Trophoblast cell (in vitro differentiated cells and primary cell): ENCODE measurements at regions not wholly inside any gene's neighbourhood (a gene's known extent, or its start where the extent isn't known, plus 50 kb on each side); places are given as distances from the start of the nearest gene placed in this dataset.

ENCODE experiments used
- DNase-seq, 2 donors: peaks; one replicate each; pipeline ENCODE4 v3.0.0-alpha.2; 2016
- H2AFZ ChIP-seq: 2 replicates; pipeline ENCODE4 v1.6.1; 2013; ENCODE audit warnings: low read length, moderate library complexity, mild to moderate bottlenecking; ENCODE audit not compliant: insufficient read depth, poor library complexity
- H2AK5ac ChIP-seq: 2 replicates; pipeline ENCODE4 v1.6.1; 2013; ENCODE audit warnings: mild to moderate bottlenecking, low read length
- H2BK120ac ChIP-seq: 2 replicates; pipeline ENCODE4 v1.6.1; 2013; ENCODE audit warnings: low read length, mild to moderate bottlenecking, moderate library complexity; ENCODE audit not compliant: insufficient read depth, poor library complexity
- H2BK12ac ChIP-seq: 2 replicates; pipeline ENCODE4 v1.6.1; 2013; ENCODE audit warnings: mild to moderate bottlenecking, low read length, moderate library complexity
- H2BK5ac ChIP-seq: 2 replicates; pipeline ENCODE4 v1.6.1; 2013; ENCODE audit warnings: low read length, low read depth, moderate library complexity, mild to moderate bottlenecking; ENCODE audit not compliant: poor library complexity
- H3K14ac ChIP-seq: 2 replicates; pipeline ENCODE4 v1.6.1; 2013; ENCODE audit warnings: mild to moderate bottlenecking, low read length
- H3K18ac ChIP-seq: 2 replicates; pipeline ENCODE4 v1.6.1; 2013; ENCODE audit warnings: mild to moderate bottlenecking, low read length
- H3K23ac ChIP-seq: 2 replicates; pipeline ENCODE4 v1.6.1; 2013; ENCODE audit warnings: low read length
- H3K27ac ChIP-seq: 2 replicates; pipeline ENCODE4 v1.5.1; 2013; ENCODE audit warnings: low read depth, mild to moderate bottlenecking, inconsistent platforms, low read length, moderate library complexity
- H3K27me3 ChIP-seq: 2 replicates; pipeline ENCODE4 v1.6.1; 2013; ENCODE audit warnings: inconsistent platforms, mild to moderate bottlenecking, low read length, moderate library complexity; ENCODE audit not compliant: insufficient read depth
- H3K36me3 ChIP-seq, 2 experiments: 1 replicate in 1 of 2; 2 replicates in 1 of 2; pipeline ENCODE4 v1.6.1; 2013; ENCODE audit warnings: low read length in 2 of 2, mild to moderate bottlenecking in 2 of 2, moderate library complexity in 1 of 2; ENCODE audit not compliant: insufficient read depth in 2 of 2, control insufficient read depth in 1 of 2
- H3K4ac ChIP-seq: 2 replicates; pipeline ENCODE4 v1.6.1; 2013; ENCODE audit warnings: low read depth, mild to moderate bottlenecking, low read length, moderate library complexity
- H3K4me1 ChIP-seq, 2 experiments: 1 replicate in 1 of 2; 2 replicates in 1 of 2; pipeline ENCODE4 v1.6.1; 2013; ENCODE audit warnings: low read length in 2 of 2, mild to moderate bottlenecking in 2 of 2, moderate library complexity in 1 of 2; ENCODE audit not compliant: insufficient read depth in 2 of 2, control insufficient read depth in 1 of 2
- H3K4me2 ChIP-seq: 2 replicates; pipeline ENCODE4 v1.6.1; 2013; ENCODE audit warnings: inconsistent platforms, mild to moderate bottlenecking, low read length, moderate library complexity
- H3K4me3 ChIP-seq: 2 replicates; pipeline ENCODE4 v1.5.1; 2013; ENCODE audit warnings: mild to moderate bottlenecking, low read depth, low read length, inconsistent platforms
- H3K79me1 ChIP-seq: one replicate; pipeline ENCODE4 v1.6.1; 2013; ENCODE audit warnings: low read length
- H3K79me2 ChIP-seq: 2 replicates; pipeline ENCODE4 v1.6.1; 2013; ENCODE audit warnings: low read length, mild to moderate bottlenecking; ENCODE audit not compliant: control insufficient read depth, insufficient read depth, poor library complexity
- H3K9ac ChIP-seq: 2 replicates; pipeline ENCODE4 v1.6.1; 2013; ENCODE audit warnings: mild to moderate bottlenecking, low read length
- H3K9me3 ChIP-seq: 2 replicates; pipeline ENCODE4 v1.6.1; 2013; ENCODE audit warnings: low read depth, mild to moderate bottlenecking, control low read depth, inconsistent platforms, low read length; ENCODE audit not compliant: insufficient read depth
- H4K12ac ChIP-seq: 2 replicates; pipeline ENCODE4 v1.6.1; 2013; ENCODE audit warnings: low read depth, mild to moderate bottlenecking, low read length, moderate library complexity
- H4K8ac ChIP-seq: 2 replicates; pipeline ENCODE4 v1.6.1; 2013; ENCODE audit warnings: low read depth, mild to moderate bottlenecking, low read length, moderate library complexity
- H4K91ac ChIP-seq: one replicate; pipeline ENCODE4 v1.6.1; 2013; ENCODE audit warnings: low read depth, mild to moderate bottlenecking, low read length, moderate library complexity
- WGBS: extraction: QIAGEN DNeasy Blood & Tissue Kit; methylation state at CpG from one replicate; pipeline ENCODE4 v1.1.7; 2013; ENCODE audit warnings: missing lambda C conversion rate; ENCODE audit not compliant: insufficient read length, insufficient coverage; ENCODE audit errors: extremely low coverage; 5-methylcytosine and 5-hydroxymethylcytosine counted together

DNA sequence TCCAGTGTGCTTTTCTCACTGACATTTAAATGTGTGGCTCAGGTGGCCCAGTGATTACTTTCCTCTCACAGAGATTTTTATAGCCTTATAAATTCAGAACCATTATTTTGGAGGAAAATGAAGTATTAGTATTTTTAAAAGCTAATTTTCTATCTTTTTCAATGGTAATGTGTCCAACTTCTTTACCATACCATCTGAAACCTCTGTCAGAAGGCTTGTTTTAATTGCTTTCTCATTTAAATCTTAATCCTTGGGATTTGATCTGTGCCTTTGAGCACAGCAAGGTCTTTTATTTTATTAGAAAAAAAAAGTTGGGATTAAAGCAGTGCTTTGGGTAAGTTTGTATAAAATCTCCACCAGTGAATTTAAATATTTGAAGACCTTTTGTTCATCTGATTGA lies 452.3 kb upstream of the RAG2 start:
- H3K79me1 ChIP-seq, result no peaks in the 10 kb centered on the region
- H3K9me3 ChIP-seq, result no peaks in the 10 kb centered on the region
- no peak overlapping the region for H3K14ac ChIP-seq
- H3K27me3 ChIP-seq, result no peaks in the 10 kb centered on the region
- H4K91ac ChIP-seq, result no peak overlapping the region
- H3K4me1 ChIP-seq, result no peaks in the 10 kb centered on the region
- no peak overlapping the region for H2BK5ac ChIP-seq
- DNase-seq, result no peak
- no peak overlapping the region for H3K9ac ChIP-seq
- H3K36me3 ChIP-seq, result no peaks in the 10 kb centered on the region
- H3K4ac ChIP-seq, result no peak overlapping the region
- H3K4me3 ChIP-seq, result no peak overlapping the region
- no peak overlapping the region for H2AFZ ChIP-seq
- H3K27ac ChIP-seq, result no peak overlapping the region
- H3K4me2 ChIP-seq, result no peak overlapping the region
- H4K12ac ChIP-seq, result no peak overlapping the region
- no peak overlapping the region for H2AK5ac ChIP-seq
- no peak overlapping the region for H2BK12ac ChIP-seq
- H4K8ac ChIP-seq, result no peak overlapping the region
- no peak overlapping the region for H2BK120ac ChIP-seq
- H3K18ac ChIP-seq, result no peak overlapping the region
- no peaks in the 10 kb centered on the region for H3K79me2 ChIP-seq
- H3K23ac ChIP-seq, result no peak overlapping the region

DNA sequence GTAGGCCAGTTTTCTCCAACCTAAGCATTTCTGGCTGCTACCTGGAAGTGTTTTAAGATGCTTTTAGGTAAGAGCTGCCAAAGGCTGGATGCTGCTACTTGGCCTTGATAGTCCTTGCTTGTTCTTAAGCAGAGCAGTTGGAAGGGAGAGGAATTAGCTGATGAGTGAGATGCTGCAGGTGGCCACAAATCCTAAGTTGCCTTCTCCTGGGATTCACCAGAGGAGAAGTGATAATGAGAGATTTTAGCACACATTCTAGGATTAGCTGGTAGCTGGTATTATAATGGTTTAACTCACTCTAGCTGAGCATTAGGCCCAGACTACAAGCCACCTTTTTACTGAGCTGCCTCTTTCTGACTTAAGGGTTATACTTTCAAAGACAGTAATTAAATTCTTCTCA lies 442.9 kb upstream of the RAG2 start:
- H3K4me2 ChIP-seq, result no peak overlapping the region
- no peaks in the 10 kb centered on the region for H3K4me1 ChIP-seq
- no peak overlapping the region for H3K4me3 ChIP-seq
- no peak overlapping the region for H3K14ac ChIP-seq
- no peaks in the 10 kb centered on the region for H3K79me2 ChIP-seq
- H3K9ac ChIP-seq, result no peak overlapping the region
- H3K79me1 ChIP-seq, result no peaks in the 10 kb centered on the region
- no peak overlapping the region for H3K27ac ChIP-seq
- H4K8ac ChIP-seq, result no peak overlapping the region
- no peak overlapping the region for H2BK12ac ChIP-seq
- H3K36me3 ChIP-seq, result no peaks in the 10 kb centered on the region
- H2AFZ ChIP-seq, result no peak overlapping the region
- H3K23ac ChIP-seq, result no peak overlapping the region
- no peaks in the 10 kb centered on the region for H3K9me3 ChIP-seq
- no peak overlapping the region for H3K4ac ChIP-seq
- no peak overlapping the region for H4K91ac ChIP-seq
- no peak overlapping the region for H3K18ac ChIP-seq
- H4K12ac ChIP-seq, result no peak overlapping the region
- no peak overlapping the region for H2BK120ac ChIP-seq
- no peak overlapping the region for H2BK5ac ChIP-seq
- no peaks in the 10 kb centered on the region for H3K27me3 ChIP-seq
- no peak overlapping the region for H2AK5ac ChIP-seq
- no peak for DNase-seq

DNA sequence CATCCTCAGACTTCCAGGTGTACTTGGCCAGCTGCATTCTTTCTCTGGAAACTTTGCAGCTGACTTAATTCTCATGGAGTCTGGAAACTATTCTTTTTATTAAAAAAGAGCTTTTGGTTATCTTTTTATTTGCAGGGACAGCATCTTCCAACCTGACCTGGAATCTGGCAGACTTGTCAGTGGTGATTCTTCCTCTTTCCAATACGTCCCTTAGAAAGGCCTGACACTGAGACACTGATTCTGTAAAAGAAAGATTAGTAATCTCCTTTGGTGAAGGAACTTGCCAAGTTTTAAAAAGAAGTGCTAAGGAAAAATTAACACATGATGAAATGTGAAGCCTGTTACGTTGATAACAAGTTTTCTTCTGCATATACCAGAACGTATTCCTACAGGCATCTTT lies 440.9 kb upstream of the RAG2 start:
- no peak overlapping the region for H3K23ac ChIP-seq
- H3K9me3 ChIP-seq, result no peaks in the 10 kb centered on the region
- no peaks in the 10 kb centered on the region for H3K79me1 ChIP-seq
- H4K91ac ChIP-seq, result no peak overlapping the region
- no peak overlapping the region for H3K14ac ChIP-seq
- H2BK5ac ChIP-seq, result no peak overlapping the region
- no peak for DNase-seq
- no peaks in the 10 kb centered on the region for H3K4me1 ChIP-seq
- H2AK5ac ChIP-seq, result no peak overlapping the region
- no peaks in the 10 kb centered on the region for H3K27me3 ChIP-seq
- H4K8ac ChIP-seq, result no peak overlapping the region
- no CpG with 5 or more reads among the region's 3 CpGs for WGBS
- no peak overlapping the region for H3K4me2 ChIP-seq
- H3K27ac ChIP-seq, result no peak overlapping the region
- H3K4ac ChIP-seq, result no peak overlapping the region
- H3K36me3 ChIP-seq, result no peaks in the 10 kb centered on the region
- H4K12ac ChIP-seq, result no peak overlapping the region
- H2BK120ac ChIP-seq, result no peak overlapping the region
- H3K18ac ChIP-seq, result no peak overlapping the region
- no peak overlapping the region for H2BK12ac ChIP-seq
- H3K79me2 ChIP-seq, result no peaks in the 10 kb centered on the region
- H2AFZ ChIP-seq, result no peak overlapping the region
- no peak overlapping the region for H3K9ac ChIP-seq
- H3K4me3 ChIP-seq, result no peak overlapping the region

DNA sequence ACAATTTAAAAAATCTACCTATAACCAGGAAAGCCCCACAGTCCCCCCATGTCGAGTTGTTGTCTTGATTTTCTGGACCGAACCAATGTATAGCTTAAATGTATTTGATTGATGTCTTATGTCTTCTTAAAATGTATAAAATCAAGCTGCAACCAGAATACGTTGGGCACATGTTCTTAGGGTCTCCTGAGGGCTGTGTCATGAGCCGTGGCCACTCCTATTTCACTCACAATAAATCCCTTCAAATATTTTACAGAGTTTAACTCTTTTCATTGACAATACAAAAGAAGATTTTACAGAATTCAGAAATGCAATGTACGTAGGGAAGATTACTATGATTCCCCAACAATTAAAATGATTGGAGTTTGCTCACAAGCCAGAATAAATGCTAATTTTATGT lies 428.7 kb upstream of the RAG2 start:
- Histone ChIP-seq H2BK120ac (peak overlapping the region; percentile 51), H3K14ac (no peak overlapping the region), H3K4ac (peak overlapping the region; percentile 69), H3K79me2 (no peaks in the 10 kb centered on the region), H3K79me1 (peaks cover 2% of the 10 kb centered on the region), H3K27me3 (no peaks in the 10 kb centered on the region), H2AFZ (no peak overlapping the region), H2BK12ac (no peak overlapping the region), H3K4me3 (no peak overlapping the region), H3K27ac (peak overlapping the region; percentile 79), H3K4me1 (peaks cover 3 to 11% of the 10 kb centered on the region in 2 experiments), H2AK5ac (no peak overlapping the region), H4K91ac (no peak overlapping the region), H4K12ac (no peak overlapping the region), H2BK5ac (no peak overlapping the region), H4K8ac (no peak overlapping the region), H3K18ac (no peak overlapping the region), H3K4me2 (no peak overlapping the region), H3K9me3 (no peaks in the 10 kb centered on the region), H3K9ac (no peak overlapping the region), H3K23ac (no peak overlapping the region), H3K36me3 (no peaks in the 10 kb centered on the region)
- DNase-seq, result no peak
- WGBS, result no CpG with 5 or more reads among the region's 5 CpGs

DNA sequence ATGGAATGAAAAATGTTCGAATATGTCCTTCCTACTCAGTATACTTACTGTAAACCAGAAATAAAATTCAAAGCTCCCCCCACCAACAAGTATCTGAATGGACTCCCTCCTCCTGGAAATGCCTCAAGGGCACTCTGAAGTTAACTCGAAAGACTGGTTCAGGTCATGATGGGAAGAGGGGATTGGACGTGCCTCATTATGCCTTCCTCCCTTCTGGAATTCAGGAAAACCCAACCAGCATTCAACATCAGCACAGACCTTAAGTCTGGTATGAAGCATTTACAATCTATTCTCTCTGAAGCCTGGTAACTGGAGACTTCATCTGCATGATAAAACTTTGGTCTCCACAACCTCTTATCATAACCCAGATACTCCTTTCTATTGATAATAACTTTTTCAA lies 428.3 kb upstream of the RAG2 start:
- Histone ChIP-seq H2AK5ac (no peak overlapping the region), H2BK5ac (no peak overlapping the region), H4K91ac (no peak overlapping the region), H3K36me3 (no peaks in the 10 kb centered on the region), H3K27ac (peak overlapping the region; percentile 79), H2BK12ac (no peak overlapping the region), H3K14ac (no peak overlapping the region), H3K4ac (no peak overlapping the region), H3K4me2 (no peak overlapping the region), H3K27me3 (no peaks in the 10 kb centered on the region), H3K79me2 (no peaks in the 10 kb centered on the region), H4K12ac (no peak overlapping the region), H3K18ac (no peak overlapping the region), H4K8ac (no peak overlapping the region), H3K79me1 (peaks cover 2% of the 10 kb centered on the region), H2AFZ (no peak overlapping the region), H2BK120ac (no peak overlapping the region), H3K9ac (no peak overlapping the region), H3K9me3 (no peaks in the 10 kb centered on the region), H3K23ac (no peak overlapping the region), H3K4me3 (no peak overlapping the region), H3K4me1 (peaks cover 3 to 11% of the 10 kb centered on the region in 2 experiments)
- DNase-seq, result no peak
- WGBS, result no CpG with 5 or more reads among the region's 3 CpGs
